GM23338 (cell line): ENCODE measurements at regions not wholly inside any gene's neighbourhood (a gene's known extent, or its start where the extent isn't known, plus 50 kb on each side); places are given as distances from the start of the nearest gene placed in this dataset.

Experiments used
- ATAC-seq: fragments of 200-7000 bp; cut with Tn5 transposase; 3 replicates; pipeline ENCODE4 v1.9.1; 2020
- DNase-seq: peaks from one replicate; pipeline ENCODE4 v3.0.0-alpha.2; 2015; ENCODE audit warnings: low spot score
- H2AFZ ChIP-seq: fragments of 200-600 bp; sonication (generic); 2 replicates; pipeline ENCODE4 v1.8.0; 2016; ENCODE audit warnings: antibody characterized with exemption, mild to moderate bottlenecking, moderate library complexity
- H3F3A ChIP-seq: fragments of 200-600 bp; sonication (generic); replicated peaks from 2 replicates; pipeline ENCODE4 v1.8.0; 2017; ENCODE audit warnings: antibody characterized with exemption, mixed run types, low read depth
- H3K27ac ChIP-seq: fragments of 200-600 bp; sonication (generic); 2 replicates; pipeline ENCODE4 v1.6.1; 2016; ENCODE audit warnings: low read depth
- H3K27me3 ChIP-seq: fragments of 200-600 bp; sonication (generic); 2 replicates; pipeline ENCODE4 v1.8.0; 2016; ENCODE audit warnings: mild to moderate bottlenecking, mixed run types, moderate library complexity; ENCODE audit not compliant: insufficient read depth
- H3K36me3 ChIP-seq: fragments of 200-600 bp; sonication (generic); 2 replicates; pipeline ENCODE4 v1.8.0; 2016; ENCODE audit warnings: mild to moderate bottlenecking; ENCODE audit not compliant: insufficient read depth
- H3K4me1 ChIP-seq: fragments of 200-600 bp; sonication (generic); 2 replicates; pipeline ENCODE4 v1.8.0; 2016; ENCODE audit warnings: mild to moderate bottlenecking, moderate library complexity; ENCODE audit not compliant: insufficient read depth
- H3K4me2 ChIP-seq: fragments of 200-600 bp; sonication (generic); 2 replicates; pipeline ENCODE4 v1.7.1; 2017; ENCODE audit warnings: mixed run types
- H3K4me3 ChIP-seq: fragments of 200-600 bp; sonication (generic); 2 replicates; pipeline ENCODE4 v1.6.1; 2016; ENCODE audit warnings: mixed run types
- H3K79me2 ChIP-seq: fragments of 200-600 bp; sonication (generic); replicated peaks from 2 replicates; pipeline ENCODE4 v1.8.0; 2017; ENCODE audit warnings: mild to moderate bottlenecking; ENCODE audit not compliant: insufficient read depth
- H3K9me2 ChIP-seq: fragments of 200-600 bp; sonication (generic); 2 replicates; pipeline ENCODE4 v1.8.0; 2017; ENCODE audit not compliant: insufficient read depth
- H4K20me1 ChIP-seq: fragments of 200-600 bp; sonication (generic); replicated peaks from 2 replicates; pipeline ENCODE4 v1.8.0; 2017; ENCODE audit warnings: mild to moderate bottlenecking; ENCODE audit not compliant: insufficient read depth
- H3K27ac Mint-ChIP-seq: 2 replicates; pipeline ENCODE4 v1.8.0; 2020; ENCODE audit warnings: inconsistent platforms, mild to moderate bottlenecking, moderate library complexity, mixed read lengths
- H3K27me3 Mint-ChIP-seq: 3 replicates; pipeline ENCODE4 v1.8.0; 2022; ENCODE audit warnings: low read depth, mild to moderate bottlenecking, moderate library complexity, mixed read lengths, inconsistent platforms; ENCODE audit not compliant: insufficient read depth, poor library complexity
- H3K36me3 Mint-ChIP-seq: 3 replicates; pipeline ENCODE4 v1.8.0; 2021; ENCODE audit warnings: low read depth, mild to moderate bottlenecking, inconsistent platforms, moderate library complexity, mixed read lengths
- H3K4me1 Mint-ChIP-seq: 3 replicates; pipeline ENCODE4 v1.8.0; 2020; ENCODE audit warnings: mild to moderate bottlenecking, inconsistent platforms, mixed read lengths
- H3K4me3 Mint-ChIP-seq: 3 replicates; pipeline ENCODE4 v1.8.0; 2021; ENCODE audit warnings: moderate library complexity, mild to moderate bottlenecking, inconsistent platforms, mixed read lengths
- H3K9me3 Mint-ChIP-seq: 3 replicates; pipeline ENCODE4 v1.8.0; 2020; ENCODE audit warnings: moderate library complexity, mild to moderate bottlenecking, inconsistent platforms, mixed read lengths
- CREB1 ChIP-seq: fragments of 250-450 bp; sonication (Bioruptor Pico); IDR thresholded peaks from 2 replicates; pipeline ENCODE4 v1.5.0; 2020; ENCODE audit warnings: low read depth, mild to moderate bottlenecking, moderate library complexity
- EZH2 ChIP-seq: fragments of 200-600 bp; sonication (generic); IDR thresholded peaks from one replicate; pipeline ENCODE4 v1.8.0; 2017; ENCODE audit warnings: antibody characterized with exemption, mild to moderate bottlenecking, low read depth; ENCODE audit not compliant: unreplicated experiment
- EZH2phosphoT487 ChIP-seq: fragments of 200-600 bp; sonication (generic); IDR thresholded peaks from one replicate; pipeline ENCODE4 v1.8.1; 2018; ENCODE audit warnings: antibody characterized with exemption; ENCODE audit not compliant: unreplicated experiment
- JUNB ChIP-seq: IDR thresholded peaks from one replicate; pipeline ENCODE4 v1.6.1; 2016; ENCODE audit warnings: antibody characterized with exemption; ENCODE audit not compliant: unreplicated experiment
- NANOG ChIP-seq: IDR thresholded peaks from 2 replicates; pipeline ENCODE4 v1.6.1; 2016; ENCODE audit warnings: antibody characterized with exemption, borderline replicate concordance
- POLR2AphosphoS5 ChIP-seq: IDR thresholded peaks from 2 replicates; pipeline ENCODE4 v1.6.1; 2016; ENCODE audit warnings: antibody characterized with exemption, low read depth
- STAT1 ChIP-seq: IDR thresholded peaks from one replicate; pipeline ENCODE4 v1.6.1; 2016; ENCODE audit warnings: antibody characterized with exemption; ENCODE audit not compliant: unreplicated experiment
- ZNF114 ChIP-seq: fragments of 250-450 bp; sonication (Bioruptor Pico); IDR thresholded peaks from 2 replicates; pipeline ENCODE4 v1.5.0; 2020; ENCODE audit warnings: mild to moderate bottlenecking, moderate library complexity
- ZNF331 ChIP-seq: fragments of 250-450 bp; sonication (Bioruptor Pico); IDR thresholded peaks from 2 replicates; pipeline ENCODE4 v1.5.0; 2020; ENCODE audit warnings: low read depth, mild to moderate bottlenecking, moderate library complexity
- TF ChIP-seq, protein P1 (sequence below): IDR thresholded peaks from 2 replicates; pipeline ENCODE4 v1.6.1; 2016; ENCODE audit warnings: antibody characterized with exemption
- TF ChIP-seq, protein P2 (sequence below): IDR thresholded peaks from one replicate; pipeline ENCODE4 v1.6.1; 2018; ENCODE audit warnings: antibody characterized with exemption; ENCODE audit not compliant: unreplicated experiment
- TF ChIP-seq, protein P3 (sequence below), 2 experiments: fragments of 200-600 bp in 1 of 2; sonication (generic) in 1 of 2; conservative IDR thresholded peaks; 2 replicates each; pipeline versions ENCODE4 v1.5.1 to v1.6.1; 2016 to 2017; ENCODE audit warnings: antibody characterized with exemption in 2 of 2, low read depth in 2 of 2, mild to moderate bottlenecking in 2 of 2, moderate library complexity in 1 of 2
- TF ChIP-seq, protein P4 (sequence below): fragments of 250-450 bp; sonication (Bioruptor Pico); IDR thresholded peaks from 2 replicates; pipeline ENCODE4 v1.5.0; 2020; ENCODE audit warnings: mild to moderate bottlenecking, moderate library complexity

DNA sequence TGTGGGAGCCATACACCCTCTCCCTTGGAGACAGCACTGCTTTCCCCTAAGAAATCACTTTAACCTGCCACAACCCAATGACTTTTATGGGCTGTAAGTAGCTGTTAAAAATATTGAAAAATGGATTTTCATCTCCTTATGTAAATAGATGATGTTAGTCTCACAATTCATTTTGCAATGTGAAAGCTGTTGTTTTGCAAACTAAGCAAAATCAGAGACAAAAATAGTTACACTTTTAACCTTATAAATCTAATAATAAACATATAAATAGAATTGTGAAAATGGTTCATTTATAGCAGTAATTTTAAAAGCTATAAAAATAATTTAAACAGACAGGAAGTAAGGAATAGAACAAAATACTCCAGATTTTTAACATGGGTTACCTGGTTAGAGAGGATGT lies 268.8 kb upstream of the MAGI2 start:
- peaks cover 6% of the 10 kb centered on the region; the same call in 2 of the 3 replicates for H3K4me1 Mint-ChIP-seq
- no peaks in the 10 kb centered on the region for H3K27me3 ChIP-seq
- no peak overlapping the region for H3K4me3 ChIP-seq
- H3K79me2 ChIP-seq: no peaks in the 10 kb centered on the region
- H3K4me2 ChIP-seq: no peak overlapping the region
- H4K20me1 ChIP-seq: no peaks in the 10 kb centered on the region
- H3K36me3 ChIP-seq: no peaks in the 10 kb centered on the region
- peaks cover 3% of the 10 kb centered on the region for H3K27me3 Mint-ChIP-seq
- no peak overlapping the region for H3K4me3 Mint-ChIP-seq
- no peak for ATAC-seq
- H2AFZ ChIP-seq: no peak overlapping the region
- H3K9me2 ChIP-seq: no peaks in the 10 kb centered on the region
- no peak overlapping the region for H3K27ac Mint-ChIP-seq
- no peaks in the 10 kb centered on the region for H3K36me3 Mint-ChIP-seq
- no peak for DNase-seq
- H3K27ac ChIP-seq: no peak overlapping the region
- H3K4me1 ChIP-seq: no peaks in the 10 kb centered on the region
- H3F3A ChIP-seq: no peaks in the 10 kb centered on the region
- H3K9me3 Mint-ChIP-seq: no peaks in the 10 kb centered on the region
- TF ChIP-seq, protein P1, sequence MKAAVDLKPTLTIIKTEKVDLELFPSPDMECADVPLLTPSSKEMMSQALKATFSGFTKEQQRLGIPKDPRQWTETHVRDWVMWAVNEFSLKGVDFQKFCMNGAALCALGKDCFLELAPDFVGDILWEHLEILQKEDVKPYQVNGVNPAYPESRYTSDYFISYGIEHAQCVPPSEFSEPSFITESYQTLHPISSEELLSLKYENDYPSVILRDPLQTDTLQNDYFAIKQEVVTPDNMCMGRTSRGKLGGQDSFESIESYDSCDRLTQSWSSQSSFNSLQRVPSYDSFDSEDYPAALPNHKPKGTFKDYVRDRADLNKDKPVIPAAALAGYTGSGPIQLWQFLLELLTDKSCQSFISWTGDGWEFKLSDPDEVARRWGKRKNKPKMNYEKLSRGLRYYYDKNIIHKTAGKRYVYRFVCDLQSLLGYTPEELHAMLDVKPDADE: no peak
- TF ChIP-seq EZH2phosphoT487 (no peak), CREB1 (CRISPR knock-in tag) (no peak), NANOG (no peak), JUNB (no peak), EZH2 (no peak), ZNF114 (CRISPR knock-in tag) (no peak), POLR2AphosphoS5 (no peak), STAT1 (no peak), ZNF331 (CRISPR knock-in tag) (no peak)
- TF ChIP-seq, protein P2, sequence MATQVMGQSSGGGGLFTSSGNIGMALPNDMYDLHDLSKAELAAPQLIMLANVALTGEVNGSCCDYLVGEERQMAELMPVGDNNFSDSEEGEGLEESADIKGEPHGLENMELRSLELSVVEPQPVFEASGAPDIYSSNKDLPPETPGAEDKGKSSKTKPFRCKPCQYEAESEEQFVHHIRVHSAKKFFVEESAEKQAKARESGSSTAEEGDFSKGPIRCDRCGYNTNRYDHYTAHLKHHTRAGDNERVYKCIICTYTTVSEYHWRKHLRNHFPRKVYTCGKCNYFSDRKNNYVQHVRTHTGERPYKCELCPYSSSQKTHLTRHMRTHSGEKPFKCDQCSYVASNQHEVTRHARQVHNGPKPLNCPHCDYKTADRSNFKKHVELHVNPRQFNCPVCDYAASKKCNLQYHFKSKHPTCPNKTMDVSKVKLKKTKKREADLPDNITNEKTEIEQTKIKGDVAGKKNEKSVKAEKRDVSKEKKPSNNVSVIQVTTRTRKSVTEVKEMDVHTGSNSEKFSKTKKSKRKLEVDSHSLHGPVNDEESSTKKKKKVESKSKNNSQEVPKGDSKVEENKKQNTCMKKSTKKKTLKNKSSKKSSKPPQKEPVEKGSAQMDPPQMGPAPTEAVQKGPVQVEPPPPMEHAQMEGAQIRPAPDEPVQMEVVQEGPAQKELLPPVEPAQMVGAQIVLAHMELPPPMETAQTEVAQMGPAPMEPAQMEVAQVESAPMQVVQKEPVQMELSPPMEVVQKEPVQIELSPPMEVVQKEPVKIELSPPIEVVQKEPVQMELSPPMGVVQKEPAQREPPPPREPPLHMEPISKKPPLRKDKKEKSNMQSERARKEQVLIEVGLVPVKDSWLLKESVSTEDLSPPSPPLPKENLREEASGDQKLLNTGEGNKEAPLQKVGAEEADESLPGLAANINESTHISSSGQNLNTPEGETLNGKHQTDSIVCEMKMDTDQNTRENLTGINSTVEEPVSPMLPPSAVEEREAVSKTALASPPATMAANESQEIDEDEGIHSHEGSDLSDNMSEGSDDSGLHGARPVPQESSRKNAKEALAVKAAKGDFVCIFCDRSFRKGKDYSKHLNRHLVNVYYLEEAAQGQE: no peak
- TF ChIP-seq, protein P3, sequence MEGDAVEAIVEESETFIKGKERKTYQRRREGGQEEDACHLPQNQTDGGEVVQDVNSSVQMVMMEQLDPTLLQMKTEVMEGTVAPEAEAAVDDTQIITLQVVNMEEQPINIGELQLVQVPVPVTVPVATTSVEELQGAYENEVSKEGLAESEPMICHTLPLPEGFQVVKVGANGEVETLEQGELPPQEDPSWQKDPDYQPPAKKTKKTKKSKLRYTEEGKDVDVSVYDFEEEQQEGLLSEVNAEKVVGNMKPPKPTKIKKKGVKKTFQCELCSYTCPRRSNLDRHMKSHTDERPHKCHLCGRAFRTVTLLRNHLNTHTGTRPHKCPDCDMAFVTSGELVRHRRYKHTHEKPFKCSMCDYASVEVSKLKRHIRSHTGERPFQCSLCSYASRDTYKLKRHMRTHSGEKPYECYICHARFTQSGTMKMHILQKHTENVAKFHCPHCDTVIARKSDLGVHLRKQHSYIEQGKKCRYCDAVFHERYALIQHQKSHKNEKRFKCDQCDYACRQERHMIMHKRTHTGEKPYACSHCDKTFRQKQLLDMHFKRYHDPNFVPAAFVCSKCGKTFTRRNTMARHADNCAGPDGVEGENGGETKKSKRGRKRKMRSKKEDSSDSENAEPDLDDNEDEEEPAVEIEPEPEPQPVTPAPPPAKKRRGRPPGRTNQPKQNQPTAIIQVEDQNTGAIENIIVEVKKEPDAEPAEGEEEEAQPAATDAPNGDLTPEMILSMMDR (conservative IDR thresholded peaks at IDR 0.05; ENCODE audit: low read depth in 2 of 2): no peak
- TF ChIP-seq, protein P4, sequence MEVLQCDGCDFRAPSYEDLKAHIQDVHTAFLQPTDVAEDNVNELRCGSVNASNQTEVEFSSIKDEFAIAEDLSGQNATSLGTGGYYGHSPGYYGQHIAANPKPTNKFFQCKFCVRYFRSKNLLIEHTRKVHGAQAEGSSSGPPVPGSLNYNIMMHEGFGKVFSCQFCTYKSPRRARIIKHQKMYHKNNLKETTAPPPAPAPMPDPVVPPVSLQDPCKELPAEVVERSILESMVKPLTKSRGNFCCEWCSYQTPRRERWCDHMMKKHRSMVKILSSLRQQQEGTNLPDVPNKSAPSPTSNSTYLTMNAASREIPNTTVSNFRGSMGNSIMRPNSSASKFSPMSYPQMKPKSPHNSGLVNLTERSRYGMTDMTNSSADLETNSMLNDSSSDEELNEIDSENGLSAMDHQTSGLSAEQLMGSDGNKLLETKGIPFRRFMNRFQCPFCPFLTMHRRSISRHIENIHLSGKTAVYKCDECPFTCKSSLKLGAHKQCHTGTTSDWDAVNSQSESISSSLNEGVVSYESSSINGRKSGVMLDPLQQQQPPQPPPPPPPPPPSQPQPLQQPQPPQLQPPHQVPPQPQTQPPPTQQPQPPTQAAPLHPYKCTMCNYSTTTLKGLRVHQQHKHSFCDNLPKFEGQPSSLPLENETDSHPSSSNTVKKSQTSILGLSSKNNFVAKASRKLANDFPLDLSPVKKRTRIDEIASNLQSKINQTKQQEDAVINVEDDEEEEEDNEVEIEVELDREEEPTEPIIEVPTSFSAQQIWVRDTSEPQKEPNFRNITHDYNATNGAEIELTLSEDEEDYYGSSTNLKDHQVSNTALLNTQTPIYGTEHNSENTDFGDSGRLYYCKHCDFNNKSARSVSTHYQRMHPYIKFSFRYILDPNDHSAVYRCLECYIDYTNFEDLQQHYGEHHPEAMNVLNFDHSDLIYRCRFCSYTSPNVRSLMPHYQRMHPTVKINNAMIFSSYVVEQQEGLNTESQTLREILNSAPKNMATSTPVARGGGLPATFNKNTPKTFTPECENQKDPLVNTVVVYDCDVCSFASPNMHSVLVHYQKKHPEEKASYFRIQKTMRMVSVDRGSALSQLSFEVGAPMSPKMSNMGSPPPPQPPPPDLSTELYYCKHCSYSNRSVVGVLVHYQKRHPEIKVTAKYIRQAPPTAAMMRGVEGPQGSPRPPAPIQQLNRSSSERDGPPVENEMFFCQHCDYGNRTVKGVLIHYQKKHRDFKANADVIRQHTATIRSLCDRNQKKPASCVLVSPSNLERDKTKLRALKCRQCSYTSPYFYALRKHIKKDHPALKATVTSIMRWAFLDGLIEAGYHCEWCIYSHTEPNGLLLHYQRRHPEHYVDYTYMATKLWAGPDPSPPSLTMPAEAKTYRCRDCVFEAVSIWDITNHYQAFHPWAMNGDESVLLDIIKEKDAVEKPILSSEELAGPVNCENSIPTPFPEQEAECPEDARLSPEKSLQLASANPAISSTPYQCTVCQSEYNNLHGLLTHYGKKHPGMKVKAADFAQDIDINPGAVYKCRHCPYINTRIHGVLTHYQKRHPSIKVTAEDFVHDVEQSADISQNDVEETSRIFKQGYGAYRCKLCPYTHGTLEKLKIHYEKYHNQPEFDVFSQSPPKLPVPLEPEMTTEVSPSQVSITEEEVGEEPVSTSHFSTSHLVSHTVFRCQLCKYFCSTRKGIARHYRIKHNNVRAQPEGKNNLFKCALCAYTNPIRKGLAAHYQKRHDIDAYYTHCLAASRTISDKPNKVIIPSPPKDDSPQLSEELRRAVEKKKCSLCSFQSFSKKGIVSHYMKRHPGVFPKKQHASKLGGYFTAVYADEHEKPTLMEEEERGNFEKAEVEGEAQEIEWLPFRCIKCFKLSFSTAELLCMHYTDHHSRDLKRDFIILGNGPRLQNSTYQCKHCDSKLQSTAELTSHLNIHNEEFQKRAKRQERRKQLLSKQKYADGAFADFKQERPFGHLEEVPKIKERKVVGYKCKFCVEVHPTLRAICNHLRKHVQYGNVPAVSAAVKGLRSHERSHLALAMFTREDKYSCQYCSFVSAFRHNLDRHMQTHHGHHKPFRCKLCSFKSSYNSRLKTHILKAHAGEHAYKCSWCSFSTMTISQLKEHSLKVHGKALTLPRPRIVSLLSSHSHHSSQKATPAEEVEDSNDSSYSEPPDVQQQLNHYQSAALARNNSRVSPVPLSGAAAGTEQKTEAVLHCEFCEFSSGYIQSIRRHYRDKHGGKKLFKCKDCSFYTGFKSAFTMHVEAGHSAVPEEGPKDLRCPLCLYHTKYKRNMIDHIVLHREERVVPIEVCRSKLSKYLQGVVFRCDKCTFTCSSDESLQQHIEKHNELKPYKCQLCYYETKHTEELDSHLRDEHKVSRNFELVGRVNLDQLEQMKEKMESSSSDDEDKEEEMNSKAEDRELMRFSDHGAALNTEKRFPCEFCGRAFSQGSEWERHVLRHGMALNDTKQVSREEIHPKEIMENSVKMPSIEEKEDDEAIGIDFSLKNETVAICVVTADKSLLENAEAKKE (CRISPR knock-in tag): no peak
